Immature natural killer cell (primary cell): ENCODE measurements at regions not wholly inside any gene's neighbourhood (a gene's known extent, or its start where the extent isn't known, plus 50 kb on each side); places are given as distances from the start of the nearest gene placed in this dataset.

Source experiments
- DNase-seq, 3 donors: peaks; one replicate each; pipeline ENCODE4 v3.0.0; 2022; ENCODE audit warnings: mixed read lengths in 1 of 3
- H3K27ac Mint-ChIP-seq, 6 donors: one replicate each; pipeline ENCODE4 v1.8.0; 2020; ENCODE audit warnings: mixed read lengths in 6 of 6, mild to moderate bottlenecking in 5 of 6, inconsistent platforms in 4 of 6, moderate library complexity in 3 of 6
- H3K27me3 Mint-ChIP-seq, 3 donors: one replicate each; pipeline ENCODE4 v1.8.0; 2020 to 2021; ENCODE audit warnings: low read depth in 3 of 3, mild to moderate bottlenecking in 3 of 3, mixed read lengths in 3 of 3, moderate library complexity in 3 of 3, inconsistent platforms in 1 of 3
- H3K36me3 Mint-ChIP-seq, 3 donors: one replicate each; pipeline ENCODE4 v1.8.0; 2020; ENCODE audit warnings: mixed read lengths in 3 of 3, inconsistent platforms in 2 of 3, mild to moderate bottlenecking in 2 of 3
- H3K4me1 Mint-ChIP-seq, 2 donors: one replicate each; pipeline ENCODE4 v1.8.0; 2020; ENCODE audit warnings: inconsistent platforms in 2 of 2, mild to moderate bottlenecking in 2 of 2, mixed read lengths in 2 of 2, moderate library complexity in 1 of 2
- H3K4me3 Mint-ChIP-seq, 5 donors: one replicate each; pipeline ENCODE4 v1.8.0; 2020; ENCODE audit warnings: mild to moderate bottlenecking in 5 of 5, mixed read lengths in 5 of 5, inconsistent platforms in 3 of 5, moderate library complexity in 3 of 5
- H3K9me3 Mint-ChIP-seq, 6 donors: one replicate each; pipeline ENCODE4 v1.8.0; 2020; ENCODE audit warnings: mild to moderate bottlenecking in 6 of 6, mixed read lengths in 6 of 6, inconsistent platforms in 4 of 6, moderate library complexity in 3 of 6

GRCh38 chr2:151091583-151091982 is 170.1 kb downstream of the RBM43 start:
- no peak for DNase-seq

DNA sequence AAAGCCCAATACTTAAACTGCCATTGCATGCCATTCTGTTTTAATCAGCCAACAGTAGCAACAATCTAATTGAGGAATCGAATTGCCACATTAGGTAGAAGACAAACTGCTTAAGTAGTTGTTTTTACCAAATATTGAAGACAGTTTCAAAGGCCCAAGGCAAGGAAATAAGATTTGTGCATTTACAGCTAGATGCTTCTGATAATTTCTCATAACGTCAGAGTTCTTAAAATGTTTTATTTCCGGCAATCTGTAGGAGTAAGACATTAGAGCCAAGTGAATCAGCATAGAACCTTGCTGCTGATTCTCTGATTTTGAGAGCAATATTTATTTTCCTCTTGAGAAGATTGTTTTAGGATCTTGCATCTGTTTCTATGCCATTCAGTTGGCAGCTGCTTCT is 174.3 kb downstream of the RBM43 start:
- Mint-ChIP-seq H3K9me3 (peaks cover 0 to 2% (median 0%) of the 10 kb centered on the region in 6 donors), H3K27ac (no peak overlapping the region), H3K4me3 (no peak overlapping the region), H3K27me3 (peaks cover 0 to 5% (median 3%) of the 10 kb centered on the region in 3 donors), H3K36me3 (no peaks in the 10 kb centered on the region), H3K4me1 (no peaks in the 10 kb centered on the region)
- no peak for DNase-seq

More at GRCh38 chr2:151091583-151091982, 170.1 kb downstream of the RBM43 start:
- Mint-ChIP-seq H3K27ac (no peak overlapping the region), H3K9me3 (peaks cover 0 to 7% (median 0%) of the 10 kb centered on the region in 6 donors), H3K4me1 (no peaks in the 10 kb centered on the region), H3K27me3 (peaks cover 0 to 6% (median 6%) of the 10 kb centered on the region in 3 donors), H3K36me3 (no peaks in the 10 kb centered on the region), H3K4me3 (no peak overlapping the region)

DNA sequence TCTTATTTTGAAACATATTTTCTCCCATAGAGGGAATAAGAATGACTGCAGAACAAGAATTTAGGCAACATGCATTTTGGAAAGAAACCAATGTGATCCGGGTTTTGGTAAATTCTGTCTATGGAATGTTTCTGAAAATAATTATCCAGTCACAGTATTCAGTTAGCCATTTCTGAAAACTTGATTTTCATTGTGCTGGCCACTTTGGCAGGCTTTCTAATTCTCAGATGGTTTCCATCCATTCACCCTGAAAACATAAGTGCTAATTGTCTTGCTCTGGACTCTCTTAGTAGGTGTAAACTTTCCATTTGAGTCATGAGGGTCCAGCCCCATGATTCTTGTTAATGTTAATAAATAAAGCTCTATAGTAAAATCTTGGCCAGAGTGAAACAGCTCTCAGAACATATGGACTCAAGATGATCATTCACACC is 176.5 kb downstream of the RBM43 start:
- Mint-ChIP-seq H3K4me3 (no peak overlapping the region), H3K9me3 (peaks cover 0 to 3% (median 0%) of the 10 kb centered on the region in 6 donors), H3K27ac (no peak overlapping the region), H3K36me3 (no peaks in the 10 kb centered on the region), H3K4me1 (no peaks in the 10 kb centered on the region), H3K27me3 (peaks cover 0 to 5% (median 1%) of the 10 kb centered on the region in 3 donors)
- DNase-seq, result no peak

DNA sequence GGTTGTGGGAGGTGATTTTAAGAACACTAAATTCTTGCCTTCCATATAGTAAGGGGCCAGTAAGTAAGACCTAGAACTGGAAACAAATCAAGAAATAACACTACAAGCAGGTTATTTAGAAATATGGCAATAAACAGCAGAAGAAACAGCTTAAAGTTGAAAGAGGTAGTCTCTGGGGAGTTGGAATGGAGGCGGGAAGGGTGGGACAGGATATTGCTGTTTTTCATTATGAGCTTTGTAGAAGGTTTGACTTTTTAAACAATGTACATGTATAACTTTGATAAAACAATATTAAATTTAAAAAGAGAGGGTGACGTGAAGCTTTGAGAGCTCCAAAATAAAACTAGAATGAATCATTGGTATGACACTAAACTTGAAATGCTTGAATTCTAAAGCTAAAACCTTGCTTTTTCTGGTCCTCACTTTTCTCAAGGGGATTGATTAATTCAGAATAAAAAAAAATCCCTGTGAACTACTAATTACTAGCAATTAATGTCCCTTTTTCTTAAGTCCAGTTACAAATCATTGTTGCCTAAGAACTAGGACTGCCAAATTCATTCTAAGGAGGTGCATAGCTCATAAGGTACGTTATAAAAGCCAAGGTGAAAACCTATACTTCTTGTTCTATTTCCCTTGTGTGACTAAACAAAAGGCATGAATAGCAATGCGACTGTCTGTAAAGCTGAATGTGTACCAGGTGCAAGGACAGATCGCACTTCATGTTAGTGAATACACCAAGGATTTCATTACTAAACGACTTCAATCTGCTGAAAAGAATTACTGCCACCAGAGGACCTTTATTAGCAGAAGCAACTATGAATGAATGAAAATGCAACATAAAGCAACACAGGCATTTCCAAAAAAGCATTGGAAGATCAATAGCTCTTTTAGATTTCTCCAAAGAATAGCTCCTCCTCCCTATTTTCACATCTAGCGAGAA is 177.5 kb downstream of the RBM43 start:
- no peak overlapping the region for H3K4me3 Mint-ChIP-seq

GRCh38 chr2:151078889-151079288 is 182.8 kb downstream of the RBM43 start:
- no peak overlapping the region for H3K4me3 Mint-ChIP-seq
- peaks cover 0 to 7% (median 4%) of the 10 kb centered on the region in 3 donors for H3K27me3 Mint-ChIP-seq
- no peak overlapping the region for H3K27ac Mint-ChIP-seq
- H3K4me1 Mint-ChIP-seq, result no peaks in the 10 kb centered on the region
- H3K36me3 Mint-ChIP-seq, result no peaks in the 10 kb centered on the region
- H3K9me3 Mint-ChIP-seq, result peaks cover 0 to 6% (median under 1%) of the 10 kb centered on the region in 6 donors
- DNase-seq, result no peak

More for the DNA sequence above, 177.5 kb downstream of the RBM43 start:
- H3K9me3 Mint-ChIP-seq, result peaks cover 0 to 3% (median 0%) of the 10 kb centered on the region in 6 donors
- DNase-seq, result no peak
- H3K36me3 Mint-ChIP-seq, result no peaks in the 10 kb centered on the region
- no peak overlapping the region for H3K27ac Mint-ChIP-seq
- no peaks in the 10 kb centered on the region for H3K4me1 Mint-ChIP-seq
- H3K27me3 Mint-ChIP-seq, result peaks cover 0 to 9% (median 1%) of the 10 kb centered on the region in 3 donors

- H3K4me3 Mint-ChIP-seq, result no peak overlapping the region
- H3K27ac Mint-ChIP-seq, result no peak overlapping the region
- peaks cover 0 to 4% (median 2%) of the 10 kb centered on the region in 3 donors for H3K27me3 Mint-ChIP-seq
- no peaks in the 10 kb centered on the region for H3K36me3 Mint-ChIP-seq
- no peak for DNase-seq
- peaks cover 0 to 8% (median under 1%) of the 10 kb centered on the region in 6 donors for H3K9me3 Mint-ChIP-seq
- no peaks in the 10 kb centered on the region for H3K4me1 Mint-ChIP-seq
Measured at GRCh38 chr2:151071906-151072305, 189.8 kb downstream of the RBM43 start.

- Mint-ChIP-seq H3K4me3 (no peak overlapping the region), H3K4me1 (no peaks in the 10 kb centered on the region)
Measured at GRCh38 chr2:151071382-151071781, 190.3 kb downstream of the RBM43 start.

GRCh38 chr2:151070253-151070652 is 191.4 kb downstream of the RBM43 start:
- DNase-seq, result no peak
- Mint-ChIP-seq H3K4me1 (no peaks in the 10 kb centered on the region), H3K27me3 (peaks cover 0 to 4% (median 2%) of the 10 kb centered on the region in 3 donors), H3K4me3 (no peak overlapping the region), H3K27ac (no peak overlapping the region), H3K36me3 (no peaks in the 10 kb centered on the region), H3K9me3 (peaks cover 0 to 8% (median under 1%) of the 10 kb centered on the region in 6 donors)

More at GRCh38 chr2:151071382-151071781, 190.3 kb downstream of the RBM43 start:
- DNase-seq, result no peak
- Mint-ChIP-seq H3K9me3 (peaks cover 0 to 8% (median under 1%) of the 10 kb centered on the region in 6 donors), H3K27me3 (peaks cover 0 to 4% (median 2%) of the 10 kb centered on the region in 3 donors), H3K36me3 (no peaks in the 10 kb centered on the region), H3K27ac (no peak overlapping the region)

GRCh38 chr2:151067658-151068369 is 193.8 kb downstream of the RBM43 start:
- peaks cover 0 to 4% (median 0%) of the 10 kb centered on the region in 6 donors for H3K9me3 Mint-ChIP-seq

DNA sequence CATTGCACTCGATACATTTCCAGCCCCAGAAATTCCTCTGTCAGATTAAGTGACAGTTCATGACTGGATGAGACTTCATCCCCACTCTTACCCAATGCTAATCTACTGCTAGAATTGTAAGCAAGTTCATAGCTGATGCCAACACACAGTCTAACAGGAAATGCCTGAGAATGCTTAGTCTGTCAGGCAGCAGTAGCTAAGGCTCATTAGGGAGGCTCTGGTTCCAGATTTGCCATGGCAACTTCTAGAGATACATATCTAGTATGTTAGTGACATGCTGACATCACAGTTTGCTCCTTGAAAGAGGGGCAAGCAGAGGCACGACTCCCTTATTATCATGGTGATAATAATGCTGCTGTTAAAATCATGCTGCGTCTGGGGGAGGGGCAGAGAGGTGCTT is 198.4 kb downstream of the RBM43 start:
- Mint-ChIP-seq H3K9me3 (peaks cover 0 to 2% (median 0%) of the 10 kb centered on the region in 6 donors), H3K4me3 (no peak overlapping the region), H3K27ac (no peak overlapping the region), H3K36me3 (no peaks in the 10 kb centered on the region), H3K27me3 (peaks cover 0 to 2% (median 0%) of the 10 kb centered on the region in 3 donors), H3K4me1 (no peaks in the 10 kb centered on the region)
- DNase-seq, result no peak

More at GRCh38 chr2:151067658-151068369, 193.8 kb downstream of the RBM43 start:
- Mint-ChIP-seq H3K27me3 (peaks cover 0 to 2% (median 0%) of the 10 kb centered on the region in 3 donors), H3K36me3 (no peaks in the 10 kb centered on the region), H3K4me3 (no peak overlapping the region), H3K27ac (no peak overlapping the region), H3K4me1 (no peaks in the 10 kb centered on the region)
- DNase-seq, result no peak

- peaks cover 0 to 3% (median 0%) of the 10 kb centered on the region in 3 donors for H3K27me3 Mint-ChIP-seq
- no peak overlapping the region for H3K27ac Mint-ChIP-seq
- no peak overlapping the region for H3K4me3 Mint-ChIP-seq
- no peaks in the 10 kb centered on the region for H3K4me1 Mint-ChIP-seq
- H3K36me3 Mint-ChIP-seq, result no peaks in the 10 kb centered on the region
- DNase-seq, result no peak
- no peaks in the 10 kb centered on the region for H3K9me3 Mint-ChIP-seq
Measured at GRCh38 chr2:151060287-151060686, 201.4 kb downstream of the RBM43 start.

DNA sequence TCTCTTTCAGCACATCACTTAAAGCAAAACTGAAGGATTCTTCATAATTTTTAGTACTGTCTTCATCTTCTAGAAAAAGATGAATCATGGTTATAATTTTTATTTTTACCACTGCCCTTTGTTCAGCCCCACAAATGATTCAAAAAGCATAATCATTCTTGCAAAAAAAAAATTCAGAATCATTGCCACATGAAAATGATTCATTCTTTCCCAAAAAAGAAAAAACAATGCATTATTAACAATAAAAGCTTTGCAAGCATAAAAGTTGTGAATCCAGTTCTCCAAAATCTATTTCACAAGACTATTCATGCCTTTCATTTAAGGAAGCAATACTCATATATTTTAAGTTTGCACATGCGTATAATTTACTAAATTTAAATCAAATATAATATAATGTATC is 204.8 kb downstream of the RBM43 start:
- Mint-ChIP-seq H3K4me3 (no peak overlapping the region), H3K4me1 (no peaks in the 10 kb centered on the region), H3K27me3 (peaks cover 0 to 1% (median 0%) of the 10 kb centered on the region in 3 donors)

GRCh38 chr2:151053661-151053990 is 208.0 kb downstream of the RBM43 start:
- Mint-ChIP-seq H3K27me3 (peaks cover 1 to 2% (median 1%) of the 10 kb centered on the region in 3 donors), H3K36me3 (no peaks in the 10 kb centered on the region), H3K4me3 (no peak overlapping the region), H3K4me1 (no peaks in the 10 kb centered on the region), H3K27ac (no peak overlapping the region), H3K9me3 (no peaks in the 10 kb centered on the region)
- no peak for DNase-seq

More for the DNA sequence above, 204.8 kb downstream of the RBM43 start:
- H3K9me3 Mint-ChIP-seq, result no peaks in the 10 kb centered on the region
- no peak for DNase-seq
- H3K27ac Mint-ChIP-seq, result no peak overlapping the region
- H3K36me3 Mint-ChIP-seq, result no peaks in the 10 kb centered on the region
